Keratinocyte (primary cell): ENCODE measurements at regions not wholly inside any gene's neighbourhood (a gene's known extent, or its start where the extent isn't known, plus 50 kb on each side); places are given as distances from the start of the nearest gene placed in this dataset.
A peak's percentile ranks its signal among the peaks of the same experiment; 100 is the strongest.

Source experiments
- DNase-seq: peaks from one replicate; pipeline ENCODE4 v3.0.0-alpha.2; 2011; ENCODE audit warnings: low read depth, missing footprints, low spot score
- FAIRE-seq: peaks from 2 replicates; lab custom pipeline; 2011; peaks lifted over from hg19 to GRCh38; lab: Jason Lieb, UNC
- H2AFZ ChIP-seq: 2 replicates; pipeline ENCODE4 v1.6.0; 2012; ENCODE audit warnings: low read length, control low read depth, inconsistent platforms; ENCODE audit not compliant: control insufficient read depth
- H3K27ac ChIP-seq: 2 replicates; pipeline ENCODE4 v1.5.1; 2011; ENCODE audit warnings: low read length; ENCODE audit not compliant: control insufficient read depth, insufficient read depth
- H3K27me3 ChIP-seq: 3 replicates; pipeline ENCODE4 v1.6.0; 2011; ENCODE audit warnings: low read length; ENCODE audit not compliant: control insufficient read depth, insufficient read depth; ENCODE audit errors: extremely low read depth
- H3K36me3 ChIP-seq, 2 experiments: 2 replicates in 1 of 2; 3 replicates in 1 of 2; pipeline ENCODE4 v1.5.1; 2011; ENCODE audit warnings: low read length in 2 of 2, mild to moderate bottlenecking in 1 of 2; ENCODE audit not compliant: control insufficient read depth in 2 of 2, insufficient read depth in 2 of 2; ENCODE audit errors: extremely low read depth in 1 of 2
- H3K4me1 ChIP-seq: 3 replicates; pipeline ENCODE4 v1.5.1; 2011; ENCODE audit warnings: low read length; ENCODE audit not compliant: control insufficient read depth, insufficient read depth; ENCODE audit errors: extremely low read depth
- H3K4me2 ChIP-seq: 3 replicates; pipeline ENCODE4 v1.6.0; 2011; ENCODE audit warnings: low read depth, low read length; ENCODE audit not compliant: control insufficient read depth, insufficient read depth; ENCODE audit errors: extremely low read depth
- H3K4me3 ChIP-seq, 3 experiments: fragments of 200-600 bp in 1 of 3; sonication (generic) in 1 of 3; 2 replicates in 2 of 3; 3 replicates in 1 of 3; pipeline ENCODE4 v1.5.1; 2011 to 2016; ENCODE audit warnings: low read length in 3 of 3, mild to moderate bottlenecking in 3 of 3, control low read depth in 2 of 3, inconsistent platforms in 1 of 3, low read depth in 1 of 3, mixed read lengths in 1 of 3, mixed run types in 1 of 3, moderate library complexity in 1 of 3; ENCODE audit not compliant: control insufficient read depth in 2 of 3, insufficient read depth in 2 of 3; ENCODE audit errors: extremely low read depth in 1 of 3
- H3K79me2 ChIP-seq: 2 replicates; pipeline ENCODE4 v1.6.0; 2012; ENCODE audit warnings: low read length; ENCODE audit not compliant: control insufficient read depth, insufficient read depth
- H3K9ac ChIP-seq: 3 replicates; pipeline ENCODE4 v1.6.0; 2011; ENCODE audit warnings: low read length; ENCODE audit not compliant: control insufficient read depth, insufficient read depth; ENCODE audit errors: extremely low read depth
- H3K9me1 ChIP-seq: 3 replicates; pipeline ENCODE4 v1.6.0; 2011; ENCODE audit warnings: low read length; ENCODE audit not compliant: control insufficient read depth, insufficient read depth; ENCODE audit errors: extremely low read depth
- H3K9me3 ChIP-seq: 2 replicates; pipeline ENCODE4 v1.5.1; 2012; ENCODE audit warnings: low read depth, low read length; ENCODE audit not compliant: control insufficient read depth
- H4K20me1 ChIP-seq: 3 replicates; pipeline ENCODE4 v1.6.0; 2011; ENCODE audit warnings: low read length; ENCODE audit not compliant: control insufficient read depth, insufficient read depth; ENCODE audit errors: extremely low read depth
- EZH2 ChIP-seq: IDR thresholded peaks from one replicate; pipeline ENCODE4 v1.6.1; 2012; ENCODE audit warnings: inconsistent platforms, mild to moderate bottlenecking, low read length, moderate library complexity
- dilution Hi-C: fragments of 300-500 bp; cut with MboI; formaldehyde crosslinking; loops from one replicate; pipeline ENCODE4 v1.7.0; 2020; ENCODE audit warnings: low sequenced_read_pairs; ENCODE audit not compliant: extremely low pct_ligation_motif_present
- TF ChIP-seq, protein P1 (sequence below), 3 experiments: IDR thresholded peaks in 1 of 3; conservative IDR thresholded peaks in 1 of 3; optimal IDR thresholded peaks in 1 of 3; 2 replicates in 2 of 3; 3 replicates in 1 of 3; pipeline versions ENCODE3 to v1.5.1; 2011; ENCODE audit warnings: low read length in 3 of 3, mild to moderate bottlenecking in 3 of 3, moderate library complexity in 2 of 3, control low read depth in 1 of 3, inconsistent platforms in 1 of 3; ENCODE audit not compliant: insufficient read depth in 2 of 3; ENCODE audit errors: extremely low read depth in 1 of 3

DNA sequence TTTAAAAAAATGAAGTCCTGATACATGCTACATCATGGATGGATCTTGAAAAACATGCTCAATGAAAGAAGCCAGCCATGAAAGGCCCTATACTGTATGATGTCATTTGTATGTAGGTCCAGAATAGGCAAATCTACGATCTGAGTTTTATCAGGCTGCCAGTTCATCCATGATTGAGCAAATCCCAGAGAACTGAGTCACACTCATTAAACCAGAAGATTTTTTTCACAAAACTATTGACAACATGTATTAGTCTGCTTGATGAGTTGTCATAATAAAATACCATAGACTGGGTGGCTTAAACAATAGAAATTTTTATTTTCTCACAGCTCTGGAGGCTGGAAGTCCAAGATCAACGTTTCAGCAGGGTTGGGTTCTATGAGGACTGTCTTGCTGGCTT, 130.7 kb downstream of the MREG start:
- Histone ChIP-seq H3K9ac (no peak overlapping the region), H3K4me1 (no peaks in the 10 kb centered on the region), H3K36me3 (no peaks in the 10 kb centered on the region), H3K79me2 (no peaks in the 10 kb centered on the region), H3K9me3 (no peaks in the 10 kb centered on the region), H3K27me3 (no peaks in the 10 kb centered on the region), H3K4me3 (no peak overlapping the region), H4K20me1 (no peaks in the 10 kb centered on the region), H3K27ac (peak overlapping the region; percentile 10), H3K9me1 (no peaks in the 10 kb centered on the region), H2AFZ (no peak overlapping the region), H3K4me2 (no peak overlapping the region)
- dilution Hi-C loops, result no loop called here
- FAIRE-seq (no peak), DNase-seq (peak; percentile 36)
- no peak for TF ChIP-seq EZH2
- TF ChIP-seq, protein P1, sequence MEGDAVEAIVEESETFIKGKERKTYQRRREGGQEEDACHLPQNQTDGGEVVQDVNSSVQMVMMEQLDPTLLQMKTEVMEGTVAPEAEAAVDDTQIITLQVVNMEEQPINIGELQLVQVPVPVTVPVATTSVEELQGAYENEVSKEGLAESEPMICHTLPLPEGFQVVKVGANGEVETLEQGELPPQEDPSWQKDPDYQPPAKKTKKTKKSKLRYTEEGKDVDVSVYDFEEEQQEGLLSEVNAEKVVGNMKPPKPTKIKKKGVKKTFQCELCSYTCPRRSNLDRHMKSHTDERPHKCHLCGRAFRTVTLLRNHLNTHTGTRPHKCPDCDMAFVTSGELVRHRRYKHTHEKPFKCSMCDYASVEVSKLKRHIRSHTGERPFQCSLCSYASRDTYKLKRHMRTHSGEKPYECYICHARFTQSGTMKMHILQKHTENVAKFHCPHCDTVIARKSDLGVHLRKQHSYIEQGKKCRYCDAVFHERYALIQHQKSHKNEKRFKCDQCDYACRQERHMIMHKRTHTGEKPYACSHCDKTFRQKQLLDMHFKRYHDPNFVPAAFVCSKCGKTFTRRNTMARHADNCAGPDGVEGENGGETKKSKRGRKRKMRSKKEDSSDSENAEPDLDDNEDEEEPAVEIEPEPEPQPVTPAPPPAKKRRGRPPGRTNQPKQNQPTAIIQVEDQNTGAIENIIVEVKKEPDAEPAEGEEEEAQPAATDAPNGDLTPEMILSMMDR (optimal IDR thresholded peaks at IDR 0.05 in 1 of 3, IDR thresholded peaks at IDR 0.05 in 1 of 3, conservative IDR thresholded peaks at IDR 0.05 in 1 of 3; ENCODE audit: extremely low read depth in 1 of 3, insufficient read depth in 2 of 3, low read length in 3 of 3), result no peak

- no peak for TF ChIP-seq EZH2
- TF ChIP-seq, protein P1 (optimal IDR thresholded peaks at IDR 0.05 in 1 of 3, IDR thresholded peaks at IDR 0.05 in 1 of 3, conservative IDR thresholded peaks at IDR 0.05 in 1 of 3; ENCODE audit: extremely low read depth in 1 of 3, insufficient read depth in 2 of 3, low read length in 3 of 3), result no peak
- H3K4me3 ChIP-seq, result no peak overlapping the region
- DNase-seq (no peak), FAIRE-seq (no peak)
- H3K27me3 ChIP-seq, result no peaks in the 10 kb centered on the region
- no peaks in the 10 kb centered on the region for H3K9me1 ChIP-seq
- no peaks in the 10 kb centered on the region for H3K79me2 ChIP-seq
- no peak overlapping the region for H3K9ac ChIP-seq
- dilution Hi-C loops, result no loop called here
- no peaks in the 10 kb centered on the region for H3K9me3 ChIP-seq
- H3K4me1 ChIP-seq, result no peaks in the 10 kb centered on the region
- no peaks in the 10 kb centered on the region for H4K20me1 ChIP-seq
- H2AFZ ChIP-seq, result no peak overlapping the region
- no peaks in the 10 kb centered on the region for H3K36me3 ChIP-seq
- H3K27ac ChIP-seq, result no peak overlapping the region
- H3K4me2 ChIP-seq, result no peak overlapping the region
These were observed 131.8 kb downstream of the MREG start for GRCh38 chr2:215881582-215881981.
